HG03432 (cell line): ENCODE measurements at regions not wholly inside any gene's neighbourhood (a gene's known extent, or its start where the extent isn't known, plus 50 kb on each side); places are given as distances from the start of the nearest gene placed in this dataset.
"Not testable (repeated sequence)": the region's sequence is repeated elsewhere in the genome, so short reads cannot be mapped to it uniquely, and the experiment has no call there.

Experiments used
- ATAC-seq: cut with Tn5 transposase; IDR thresholded peaks from one replicate; pipeline ENCODE4 v1.9.1; 2021; ENCODE audit warnings: mild to moderate bottlenecking, moderate library complexity; ENCODE audit not compliant: unreplicated experiment

- ATAC-seq = no peak
These were observed 592.1 kb upstream of the CDH2 start for GRCh38 chr18:28768791-28769768.

- ATAC-seq = peak; percentile 51
These were observed 590.8 kb upstream of the CDH2 start for GRCh38 chr18:28767727-28768211.

GRCh38 chr18:28767201-28767600, 590.3 kb upstream of the CDH2 start:
- no peak for ATAC-seq

GRCh38 chr18:28766721-28767120, 589.8 kb upstream of the CDH2 start:
- ATAC-seq = no peak

GRCh38 chr18:28766027-28766426, 589.1 kb upstream of the CDH2 start:
- ATAC-seq = no peak

- no peak for ATAC-seq
These were observed 583.4 kb upstream of the CDH2 start for GRCh38 chr18:28760299-28760698.

GRCh38 chr18:28757466-28758008, 580.6 kb upstream of the CDH2 start:
- ATAC-seq = no peak

GRCh38 chr18:28743115-28743514, 566.2 kb upstream of the CDH2 start:
- no peak for ATAC-seq

GRCh38 chr18:28740575-28740974, 563.6 kb upstream of the CDH2 start:
- no peak for ATAC-seq

GRCh38 chr18:28736951-28737350, 560.0 kb upstream of the CDH2 start:
- no peak for ATAC-seq

GRCh38 chr18:28736223-28736622, 559.3 kb upstream of the CDH2 start:
- no peak for ATAC-seq

- ATAC-seq = no peak
These were observed 558.8 kb upstream of the CDH2 start for GRCh38 chr18:28735731-28736130.

GRCh38 chr18:28729321-28729720, 552.4 kb upstream of the CDH2 start:
- ATAC-seq = no peak

GRCh38 chr18:28728891-28729290, 552.0 kb upstream of the CDH2 start:
- ATAC-seq = no peak

GRCh38 chr18:28727189-28727588, 550.3 kb upstream of the CDH2 start:
- ATAC-seq = not testable (repeated sequence)

- ATAC-seq = no peak
These were observed 548.9 kb upstream of the CDH2 start for GRCh38 chr18:28725876-28726275.

GRCh38 chr18:28723506-28723905, 546.6 kb upstream of the CDH2 start:
- ATAC-seq = no peak

- no peak for ATAC-seq
These were observed 541.8 kb upstream of the CDH2 start for GRCh38 chr18:28718696-28719095.

GRCh38 chr18:28716338-28716737, 539.4 kb upstream of the CDH2 start:
- no peak for ATAC-seq

GRCh38 chr18:28715206-28715605, 538.3 kb upstream of the CDH2 start:
- ATAC-seq = no peak

GRCh38 chr18:28714498-28714897, 537.6 kb upstream of the CDH2 start:
- no peak for ATAC-seq

GRCh38 chr18:28712796-28713425, 536.0 kb upstream of the CDH2 start:
- no peak for ATAC-seq
